A549 (cell line): ENCODE measurements at regions not wholly inside any gene's neighbourhood (a gene's known extent, or its start where the extent isn't known, plus 50 kb on each side); places are given as distances from the start of the nearest gene placed in this dataset.

Experiments
- CTCF ChIP-seq: fragments of >200 bp; sonication (Bioruptor Twin); formaldehyde crosslinking; IDR thresholded peaks from 3 replicates; pipeline ENCODE4 v1.5.1; 2016
- FOSL2 ChIP-seq, 2 experiments: fragments of 450-650 bp in 1 of 2; fragments of >200 bp in 1 of 2; sonication (Bioruptor Twin) in 1 of 2; formaldehyde crosslinking; IDR thresholded peaks; 2 replicates each; pipeline versions ENCODE4 v1.5.0 to v1.6.1; 2016 to 2020; ENCODE audit warnings: mild to moderate bottlenecking in 1 of 2, moderate library complexity in 1 of 2
- KDM5A ChIP-seq: fragments of 200-600 bp; sonication (generic); IDR thresholded peaks from 2 replicates; pipeline ENCODE4 v1.6.1; 2016; ENCODE audit warnings: antibody characterized with exemption, mild to moderate bottlenecking
- MAFK ChIP-seq: fragments of 450-650 bp; IDR thresholded peaks from 2 replicates; pipeline ENCODE4 v1.6.1; 2014; ENCODE audit not compliant: partially characterized antibody
- MAX ChIP-seq: IDR thresholded peaks from 2 replicates; pipeline ENCODE4 v1.6.1; 2012
- MYC ChIP-seq: IDR thresholded peaks from 2 replicates; pipeline ENCODE4 v1.6.1; 2012; ENCODE audit warnings: mild to moderate bottlenecking, inconsistent platforms, low read length, improper control_type of control experiment, borderline replicate concordance
- NR3C1 ChIP-seq: fragments of >200 bp; sonication (Bioruptor Twin); formaldehyde crosslinking; IDR thresholded peaks from 3 replicates; pipeline ENCODE4 v1.6.1; 2017
- PHF8 ChIP-seq: fragments of 200-600 bp; sonication (generic); IDR thresholded peaks from 2 replicates; pipeline ENCODE4 v1.6.1; 2016; ENCODE audit warnings: low read depth, mild to moderate bottlenecking, antibody characterized with exemption, moderate library complexity, borderline replicate concordance
- POLR2A ChIP-seq: IDR thresholded peaks from 2 replicates; pipeline ENCODE4 v1.6.1; 2012; ENCODE audit warnings: mild to moderate bottlenecking, low read length
- POLR2AphosphoS2 ChIP-seq: conservative IDR thresholded peaks from 2 replicates; pipeline ENCODE4 v1.6.1; 2012; ENCODE audit warnings: low read length, improper control_type of control experiment, inconsistent platforms
- TFCP2L1 ChIP-seq: fragments of 250-450 bp; sonication (Bioruptor Pico); IDR thresholded peaks from 2 replicates; pipeline ENCODE4 v1.5.0; 2021; ENCODE audit warnings: mild to moderate bottlenecking
- USF2 ChIP-seq: fragments of 450-650 bp; IDR thresholded peaks from 2 replicates; pipeline ENCODE4 v1.6.1; 2014; ENCODE audit warnings: antibody characterized with exemption

- TF ChIP-seq POLR2A: no peak
- no peak for TF ChIP-seq MAX
- no peak for TF ChIP-seq MAFK
- no peak for TF ChIP-seq POLR2AphosphoS2
- no peak for TF ChIP-seq FOSL2 (IDR thresholded peaks at IDR 0.05)
- no peak for TF ChIP-seq FOSL2 (CRISPR knock-in tag; IDR thresholded peaks at IDR 0.05)
- TF ChIP-seq NR3C1: no peak
- TF ChIP-seq CTCF: no peak
- TF ChIP-seq KDM5A: no peak
- TF ChIP-seq TFCP2L1 (CRISPR knock-in tag): no peak
- no peak for TF ChIP-seq USF2
- TF ChIP-seq MYC: no peak
- TF ChIP-seq PHF8: no peak
Measured at GRCh38 chr7:10720042-10720441, 253.6 kb upstream of the PHF14 start.
